PC-9 (cell line): ENCODE measurements at regions not wholly inside any gene's neighbourhood (a gene's known extent, or its start where the extent isn't known, plus 50 kb on each side); places are given as distances from the start of the nearest gene placed in this dataset.

Source experiments
- BruUV-seq: library from RNA; stranded (reverse); fragments of 400-500 nt; replicated peaks from 2 replicates; lab custom pipeline; 2021; lab: Mats Ljungman, UMichigan
- CTCF ChIA-PET: fragments of 300-600 bp; sonication (Branson Sonifier 250); formaldehyde crosslinking; loops from one replicate; lab custom pipeline; 2022; ENCODE audit warnings: antibody characterized with exemption; lab: Charles Lee
- POLR2A ChIA-PET: fragments of 300-600 bp; sonication (Branson Sonifier 250); formaldehyde crosslinking; loops from one replicate; lab custom pipeline; 2022; ENCODE audit warnings: antibody characterized with exemption; ENCODE audit not compliant: unreplicated experiment; lab: Charles Lee
- DNase-seq, 2 experiments: peaks; one replicate each; pipeline versions ENCODE4 v3.0.0 to v3.0.0-alpha.2; 2015 to 2022; ENCODE audit warnings: mixed read lengths in 1 of 2
- H2AFZ ChIP-seq: fragments of 200-600 bp; sonication (generic); 2 replicates; pipeline ENCODE4 v1.8.1; 2017; ENCODE audit warnings: antibody characterized with exemption
- H3F3A ChIP-seq: fragments of 200-600 bp; sonication (generic); 2 replicates; pipeline ENCODE4 v1.8.1; 2017; ENCODE audit warnings: antibody characterized with exemption, mild to moderate bottlenecking, low read depth; ENCODE audit not compliant: insufficient read depth
- H3K27ac ChIP-seq: fragments of 200-600 bp; sonication (generic); 2 replicates; pipeline ENCODE4 v1.6.1; 2016; ENCODE audit warnings: mixed run types
- H3K27me3 ChIP-seq: fragments of 200-600 bp; sonication (generic); 2 replicates; pipeline ENCODE4 v1.6.1; 2016; ENCODE audit warnings: low read depth, mixed run types; ENCODE audit not compliant: insufficient read depth
- H3K36me3 ChIP-seq: fragments of 200-600 bp; sonication (generic); 2 replicates; pipeline ENCODE4 v1.6.1; 2016; ENCODE audit warnings: low read depth, mixed run types
- H3K4me1 ChIP-seq: fragments of 200-600 bp; sonication (generic); replicated peaks from 2 replicates; pipeline ENCODE4 v1.6.1; 2016; ENCODE audit warnings: mixed run types; ENCODE audit not compliant: insufficient read depth
- H3K4me2 ChIP-seq: fragments of 200-600 bp; sonication (generic); 2 replicates; pipeline ENCODE4 v1.6.1; 2017; ENCODE audit warnings: mixed run types
- H3K4me3 ChIP-seq: fragments of 200-600 bp; sonication (generic); 2 replicates; pipeline ENCODE4 v1.6.1; 2016; ENCODE audit warnings: mixed run types
- H3K79me2 ChIP-seq: fragments of 200-600 bp; sonication (generic); 2 replicates; pipeline ENCODE4 v1.6.1; 2017; ENCODE audit warnings: low read depth, mixed run types
- H3K9me2 ChIP-seq: fragments of 200-600 bp; sonication (generic); 2 replicates; pipeline ENCODE4 v1.8.1; 2017; ENCODE audit warnings: mild to moderate bottlenecking; ENCODE audit not compliant: insufficient read depth
- H3K9me3 ChIP-seq: fragments of 200-600 bp; sonication (generic); 2 replicates; pipeline ENCODE4 v1.8.1; 2016; ENCODE audit warnings: low read depth; ENCODE audit not compliant: insufficient read depth
- H4K20me1 ChIP-seq: fragments of 200-600 bp; sonication (generic); 2 replicates; pipeline ENCODE4 v1.8.1; 2017; ENCODE audit not compliant: insufficient read depth
- EZH2 ChIP-seq: fragments of 200-600 bp; sonication (generic); IDR thresholded peaks from 2 replicates; pipeline ENCODE4 v1.8.0; 2017; ENCODE audit warnings: antibody characterized with exemption, low read depth
- intact Hi-C: fragments of 100-400 bp; cut with micrococcal nuclease; formaldehyde crosslinking; loops from one replicate; pipeline ENCODE4 v1.10.0; 2022; ENCODE audit not compliant: unreplicated experiment
- TF ChIP-seq, protein P1 (sequence below): fragments of 200-600 bp; sonication (generic); conservative IDR thresholded peaks from 2 replicates; pipeline ENCODE4 v1.6.1; 2017; ENCODE audit warnings: mixed run types, antibody characterized with exemption, mild to moderate bottlenecking, moderate library complexity

DNA sequence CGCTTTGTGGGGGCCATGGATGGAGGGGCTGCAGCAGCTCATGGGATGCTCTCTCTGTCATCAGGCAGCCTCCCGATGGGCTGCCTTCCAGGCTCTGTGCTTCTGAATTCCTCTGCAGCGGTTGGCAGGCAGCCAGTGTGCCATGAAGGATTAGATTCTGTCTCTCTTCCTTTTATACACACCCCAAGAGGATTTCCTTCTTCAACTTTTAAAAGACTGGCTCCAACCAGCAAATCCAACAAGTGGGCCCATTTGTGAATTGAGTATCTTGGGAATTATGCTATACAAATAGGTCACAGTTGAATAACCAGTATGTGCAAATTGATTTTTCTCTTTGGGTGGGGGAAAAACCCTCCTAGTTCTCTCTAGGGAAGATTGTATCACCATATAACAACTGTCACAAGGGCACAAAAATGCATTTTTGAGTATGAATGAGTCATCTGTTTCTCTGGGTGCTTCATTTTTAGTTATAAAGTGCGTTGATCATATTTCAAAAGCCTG lies 96.8 kb upstream of the FAT1 start:
- BruUV-seq, result no TSS peak
- Histone ChIP-seq H3K9me3 (no peaks in the 10 kb centered on the region), H3K27me3 (no peaks in the 10 kb centered on the region), H3K79me2 (no peaks in the 10 kb centered on the region), H3K27ac (no peak overlapping the region), H3K4me1 (no peaks in the 10 kb centered on the region), H3F3A (no peaks in the 10 kb centered on the region), H4K20me1 (no peaks in the 10 kb centered on the region), H3K36me3 (no peaks in the 10 kb centered on the region), H3K9me2 (no peaks in the 10 kb centered on the region), H3K4me3 (no peak overlapping the region), H2AFZ (no peak overlapping the region), H3K4me2 (no peak overlapping the region)
- TF ChIP-seq, protein P1, sequence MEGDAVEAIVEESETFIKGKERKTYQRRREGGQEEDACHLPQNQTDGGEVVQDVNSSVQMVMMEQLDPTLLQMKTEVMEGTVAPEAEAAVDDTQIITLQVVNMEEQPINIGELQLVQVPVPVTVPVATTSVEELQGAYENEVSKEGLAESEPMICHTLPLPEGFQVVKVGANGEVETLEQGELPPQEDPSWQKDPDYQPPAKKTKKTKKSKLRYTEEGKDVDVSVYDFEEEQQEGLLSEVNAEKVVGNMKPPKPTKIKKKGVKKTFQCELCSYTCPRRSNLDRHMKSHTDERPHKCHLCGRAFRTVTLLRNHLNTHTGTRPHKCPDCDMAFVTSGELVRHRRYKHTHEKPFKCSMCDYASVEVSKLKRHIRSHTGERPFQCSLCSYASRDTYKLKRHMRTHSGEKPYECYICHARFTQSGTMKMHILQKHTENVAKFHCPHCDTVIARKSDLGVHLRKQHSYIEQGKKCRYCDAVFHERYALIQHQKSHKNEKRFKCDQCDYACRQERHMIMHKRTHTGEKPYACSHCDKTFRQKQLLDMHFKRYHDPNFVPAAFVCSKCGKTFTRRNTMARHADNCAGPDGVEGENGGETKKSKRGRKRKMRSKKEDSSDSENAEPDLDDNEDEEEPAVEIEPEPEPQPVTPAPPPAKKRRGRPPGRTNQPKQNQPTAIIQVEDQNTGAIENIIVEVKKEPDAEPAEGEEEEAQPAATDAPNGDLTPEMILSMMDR, result no peak
- no peak for TF ChIP-seq EZH2
- ChIA-PET CTCF (no interaction called here), POLR2A (no interaction called here)
- DNase-seq, result no peak
- intact Hi-C loops, result no loop called here

DNA sequence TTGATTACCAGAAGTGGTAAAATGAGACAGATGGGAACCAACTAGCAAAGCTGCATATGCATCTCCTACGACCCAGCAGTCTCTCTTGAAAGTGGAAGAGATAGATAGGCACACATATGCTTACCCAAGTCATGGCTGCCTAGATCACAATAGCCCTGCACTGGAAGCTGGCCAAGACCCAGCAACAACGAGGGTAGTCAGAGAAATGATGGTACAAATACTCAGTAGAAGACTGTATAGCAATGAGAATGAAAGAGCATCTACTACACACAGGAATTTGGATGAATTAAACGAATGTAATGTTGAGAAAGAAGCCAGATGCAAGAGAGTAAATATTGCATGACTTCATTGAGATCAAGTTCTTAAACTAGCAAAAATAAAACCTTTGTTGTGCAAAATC lies 100.3 kb upstream of the FAT1 start:
- ChIA-PET POLR2A (interaction anchor here (0.6 kb wide), 1 partner anchor 14 kb away, joined by 12 read pairs; no protein-coding TSS in a partner anchor), CTCF (no interaction called here)
- Histone ChIP-seq H2AFZ (no peak overlapping the region), H3K4me2 (no peak overlapping the region), H3K36me3 (no peaks in the 10 kb centered on the region), H3K4me1 (no peaks in the 10 kb centered on the region), H3K27ac (no peak overlapping the region), H3K9me3 (no peaks in the 10 kb centered on the region), H4K20me1 (no peaks in the 10 kb centered on the region), H3K27me3 (no peaks in the 10 kb centered on the region), H3K4me3 (no peak overlapping the region), H3K79me2 (no peaks in the 10 kb centered on the region), H3F3A (no peaks in the 10 kb centered on the region), H3K9me2 (no peaks in the 10 kb centered on the region)
- DNase-seq, result no peak
- intact Hi-C loops, result no loop called here
- BruUV-seq, result no TSS peak
- TF ChIP-seq EZH2, result no peak
- TF ChIP-seq, protein P1, result no peak

DNA sequence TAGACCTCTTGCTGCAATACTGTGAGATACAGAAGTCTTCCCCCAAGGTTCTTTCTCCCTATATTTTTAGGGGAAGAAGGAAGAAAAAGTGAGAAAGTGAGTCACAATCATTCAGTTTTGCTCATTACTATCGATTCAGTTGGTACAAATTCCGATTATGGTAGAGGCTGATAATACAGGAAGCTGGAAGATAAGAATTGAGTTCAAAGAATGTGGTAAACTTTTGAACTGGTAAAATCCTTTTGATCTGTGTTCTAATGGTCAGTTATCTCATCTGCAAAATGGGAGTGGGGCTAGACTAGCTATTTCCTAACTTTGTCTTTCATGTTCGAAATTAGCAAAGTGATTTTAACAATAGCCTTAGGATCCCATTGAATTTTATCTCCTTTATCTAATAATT lies 101.4 kb upstream of the FAT1 start:
- no TSS peak for BruUV-seq
- Histone ChIP-seq H3K4me3 (no peak overlapping the region), H4K20me1 (no peaks in the 10 kb centered on the region), H3K9me3 (no peaks in the 10 kb centered on the region), H3K9me2 (no peaks in the 10 kb centered on the region), H3F3A (peaks cover 2% of the 10 kb centered on the region), H3K27ac (no peak overlapping the region), H3K36me3 (no peaks in the 10 kb centered on the region), H3K4me1 (peaks cover 9% of the 10 kb centered on the region), H2AFZ (no peak overlapping the region), H3K79me2 (no peaks in the 10 kb centered on the region), H3K4me2 (no peak overlapping the region), H3K27me3 (no peaks in the 10 kb centered on the region)
- intact Hi-C loops, result loop anchor here (5.0 kb wide), 1 partner anchor 112 kb away; no protein-coding TSS in a partner anchor
- TF ChIP-seq, protein P1, result no peak
- TF ChIP-seq EZH2, result no peak
- DNase-seq, result no peak
- POLR2A ChIA-PET, result no interaction called here
- CTCF ChIA-PET, result no interaction called here
